Aorta (tissue), 5 donors: ENCODE measurements at regions not wholly inside any gene's neighbourhood (a gene's known extent, or its start where the extent isn't known, plus 50 kb on each side); places are given as distances from the start of the nearest gene placed in this dataset.
"Not testable (repeated sequence)": the region's sequence is repeated elsewhere in the genome, so short reads cannot be mapped to it uniquely, and the experiment has no call there.

ENCODE experiments used
- ATAC-seq: fragments of 200-7000 bp; cut with Tn5 transposase; one replicate; pipeline ENCODE4 v1.9.1; 2022; ENCODE audit warnings: moderate library complexity; ENCODE audit not compliant: low FRiP score
- DNase-seq, 2 donors: peaks; one replicate each; pipeline ENCODE4 v3.0.0-alpha.2; 2020
- H3K27ac ChIP-seq, 2 donors: one replicate each; pipeline ENCODE4 v1.5.1; 2013; ENCODE audit warnings: low read length in 2 of 2, mild to moderate bottlenecking in 2 of 2, moderate library complexity in 2 of 2, control low read depth in 1 of 2, inconsistent platforms in 1 of 2, low read depth in 1 of 2
- H3K27me3 ChIP-seq, 2 donors: one replicate each; pipeline ENCODE4 v1.6.1; 2013; ENCODE audit warnings: control low read depth in 1 of 2, low read length in 1 of 2, mild to moderate bottlenecking in 1 of 2, moderate library complexity in 1 of 2; ENCODE audit not compliant: insufficient read depth in 2 of 2, control insufficient read depth in 1 of 2
- H3K36me3 ChIP-seq, 2 donors: one replicate each; pipeline ENCODE4 v1.6.1; 2013; ENCODE audit warnings: control low read depth in 1 of 2, low read length in 1 of 2, mild to moderate bottlenecking in 1 of 2; ENCODE audit not compliant: insufficient read depth in 2 of 2, control insufficient read depth in 1 of 2
- H3K4me1 ChIP-seq, 2 donors: one replicate each; pipeline ENCODE4 v1.6.1; 2013; ENCODE audit warnings: low read length in 2 of 2, control low read depth in 1 of 2, mild to moderate bottlenecking in 1 of 2, moderate library complexity in 1 of 2; ENCODE audit not compliant: insufficient read depth in 2 of 2, control insufficient read depth in 1 of 2
- H3K4me3 ChIP-seq, 2 donors: one replicate each; pipeline ENCODE4 v1.5.1; 2013; ENCODE audit warnings: low read length in 2 of 2, control low read depth in 1 of 2, mild to moderate bottlenecking in 1 of 2
- H3K9me3 ChIP-seq: one replicate; pipeline ENCODE4 v1.6.1; 2013; ENCODE audit warnings: mild to moderate bottlenecking, low read length; ENCODE audit not compliant: control insufficient read depth
- WGBS, 2 donors: extraction: QIAGEN DNeasy Blood & Tissue Kit; methylation state at CpG; one replicate each; pipeline ENCODE4 v1.1.7; 2013; 5-methylcytosine and 5-hydroxymethylcytosine counted together
- intact Hi-C, 2 donors: fragments of 100-400 bp; cut with DNase I; formaldehyde crosslinking; loops; one replicate each; pipeline versions ENCODE4 v1.14.2 to v1.15.0; 2022
- donor health status: healthy with polysubstance abuse.
- donor health status: Bipolar disorder and iron deficiency.
- donor health status: DM: no; HTN: no; CAD: no.
- donor health status: DM: no; HTN: no; CAD: no.
- donor health status: DM: yes; HTN: yes; CAD: no.

DNA sequence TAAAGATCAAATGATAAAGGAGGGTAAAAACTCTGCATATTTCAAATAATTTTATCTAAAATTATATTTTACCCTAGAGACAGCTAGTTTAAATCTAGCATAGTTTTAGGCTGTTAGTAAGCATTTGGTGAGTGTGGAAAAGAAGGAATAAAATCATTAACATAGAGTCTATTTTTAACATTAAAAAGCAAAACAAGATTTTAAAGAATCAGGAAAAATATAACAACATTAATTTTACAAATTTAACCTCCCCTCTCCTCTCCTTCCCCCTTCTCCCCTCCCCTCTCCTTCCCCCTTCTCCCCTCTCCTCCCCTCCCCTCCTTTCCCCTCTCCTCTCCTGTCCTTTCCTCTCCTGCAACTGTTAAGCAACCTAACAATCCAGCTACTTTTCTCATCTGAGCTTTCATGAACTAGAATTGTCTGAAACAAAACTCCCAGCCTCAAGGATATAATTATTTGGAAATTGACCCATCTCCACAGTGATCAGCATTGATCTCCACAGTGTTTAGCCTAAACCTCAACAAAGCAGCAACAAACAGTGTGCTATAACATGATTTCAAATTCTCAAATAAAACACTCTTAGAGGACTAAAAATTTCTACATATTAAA, 293.2 kb downstream of the PPP1R3A start:
- H3K27me3 ChIP-seq, result no peaks in the 10 kb centered on the region
- H3K36me3 ChIP-seq, result no peaks in the 10 kb centered on the region
- ATAC-seq (no peak), DNase-seq (no peak)
- H3K4me1 ChIP-seq, result no peaks in the 10 kb centered on the region
- H3K27ac ChIP-seq, result no peak overlapping the region
- no peaks in the 10 kb centered on the region for H3K9me3 ChIP-seq
- H3K4me3 ChIP-seq, result no peak overlapping the region
- intact Hi-C loops, result no loop called here

DNA sequence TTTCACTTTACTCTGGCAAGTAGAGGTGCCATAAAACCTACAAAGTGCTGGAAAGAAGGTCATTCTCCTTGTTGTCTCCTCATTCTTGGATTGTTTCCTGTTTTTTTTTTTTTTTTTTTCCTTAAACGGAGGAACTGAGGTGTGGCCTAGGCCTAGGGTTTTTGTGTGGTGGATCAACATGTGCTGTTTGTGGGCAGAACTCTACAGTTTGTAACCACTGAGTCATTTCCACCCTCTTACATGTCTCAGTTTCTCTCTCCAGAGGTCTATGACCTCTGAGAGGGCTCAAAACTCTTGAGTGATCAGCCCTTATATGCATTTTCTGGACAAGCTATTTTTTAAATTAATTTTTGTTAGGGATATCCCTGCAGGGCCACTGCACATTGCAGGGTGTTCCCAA, 296.0 kb downstream of the PPP1R3A start:
- Histone ChIP-seq H3K27ac (no peak overlapping the region), H3K27me3 (no peaks in the 10 kb centered on the region), H3K4me1 (no peaks in the 10 kb centered on the region), H3K4me3 (no peak overlapping the region), H3K36me3 (no peaks in the 10 kb centered on the region), H3K9me3 (no peaks in the 10 kb centered on the region)
- no peak for DNase-seq
- intact Hi-C loops, result no loop called here
- ATAC-seq, result no peak
- 67 to 86% methylated on average over 1 of the region's 1 CpG for WGBS, 2 donors

DNA sequence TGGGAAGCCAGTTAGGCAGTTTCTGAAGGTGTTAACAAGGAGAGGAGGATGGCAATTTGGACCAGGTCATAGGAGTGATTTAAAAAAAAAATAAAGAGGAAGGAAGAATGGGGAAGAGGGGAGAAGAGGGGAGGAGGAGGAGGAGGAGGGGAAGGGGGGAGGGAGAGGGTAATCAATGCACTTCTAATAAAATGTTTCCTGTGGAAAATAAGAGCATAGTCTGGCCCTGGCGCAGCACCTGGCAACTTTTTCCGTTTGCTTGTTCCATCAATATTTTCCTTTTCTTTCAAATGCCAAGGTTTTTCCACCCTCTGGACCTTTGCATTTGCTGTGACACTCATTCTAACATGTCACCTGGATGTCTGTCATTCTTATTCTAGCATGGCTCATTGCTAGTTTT, 308.2 kb downstream of the PPP1R3A start:
- Histone ChIP-seq H3K4me3 (no peak overlapping the region), H3K27me3 (no peaks in the 10 kb centered on the region), H3K36me3 (no peaks in the 10 kb centered on the region), H3K9me3 (no peaks in the 10 kb centered on the region), H3K4me1 (peaks cover 0 to 2% of the 10 kb centered on the region in 2 donors), H3K27ac (no peak overlapping the region)
- ATAC-seq (no peak), DNase-seq (no peak)
- 44 to 55% methylated on average over 2 of the region's 2 CpGs for WGBS, 2 donors
- intact Hi-C loops, result no loop called here

DNA sequence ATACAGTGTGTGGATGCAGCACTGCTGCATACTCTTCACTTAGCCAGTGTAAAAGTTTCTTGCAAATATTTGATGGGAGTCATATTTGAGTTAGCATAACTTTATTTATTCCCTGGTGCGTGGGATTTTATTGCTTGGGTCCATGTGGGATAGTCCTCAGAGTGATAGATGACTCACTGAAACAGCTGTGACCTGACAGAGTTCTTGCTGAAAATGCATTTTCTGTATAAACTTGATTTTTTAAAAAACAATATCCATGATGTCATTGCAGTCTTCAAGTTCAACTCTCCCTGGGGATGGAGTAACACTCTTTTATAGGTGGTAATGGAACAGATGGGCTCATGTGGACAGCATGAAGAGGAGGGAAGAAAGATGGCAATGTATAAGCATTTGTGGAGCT, 310.0 kb downstream of the PPP1R3A start:
- no peak overlapping the region for H3K27ac ChIP-seq
- no peaks in the 10 kb centered on the region for H3K9me3 ChIP-seq
- peaks cover 0 to 2% of the 10 kb centered on the region in 2 donors for H3K4me1 ChIP-seq
- no peaks in the 10 kb centered on the region for H3K36me3 ChIP-seq
- H3K27me3 ChIP-seq, result no peaks in the 10 kb centered on the region
- WGBS, 2 donors, result 64 to 69% methylated on average over 1 of the region's 1 CpG
- intact Hi-C loops, result no loop called here
- DNase-seq, result no peak
- no peak overlapping the region for H3K4me3 ChIP-seq
- ATAC-seq, result no peak

DNA sequence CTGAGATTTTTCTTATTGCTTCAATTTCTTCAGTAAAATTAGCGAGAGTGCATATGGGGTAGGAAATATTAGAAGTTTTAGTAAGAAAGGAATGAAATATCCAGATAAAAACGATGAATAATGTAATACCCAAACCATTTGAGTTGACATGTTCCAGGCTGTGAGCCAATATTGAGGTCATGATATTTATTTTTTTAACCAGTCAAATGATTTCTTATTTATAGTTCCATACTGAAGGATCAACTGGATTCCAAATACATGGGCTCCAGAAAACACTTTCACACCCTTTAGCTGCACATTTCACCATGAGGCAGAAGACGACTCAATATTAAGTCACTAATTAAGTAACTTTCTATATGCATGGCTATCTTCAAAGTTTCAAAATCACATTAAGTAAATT, 312.5 kb downstream of the PPP1R3A start:
- Histone ChIP-seq H3K36me3 (no peaks in the 10 kb centered on the region), H3K9me3 (no peaks in the 10 kb centered on the region), H3K27ac (no peak overlapping the region), H3K4me3 (no peak overlapping the region), H3K4me1 (peaks cover 0 to 2% of the 10 kb centered on the region in 2 donors), H3K27me3 (no peaks in the 10 kb centered on the region)
- 7% methylated on average over 3 of the region's 3 CpGs for WGBS, 2 donors
- DNase-seq (no peak), ATAC-seq (no peak)
- intact Hi-C loops, result no loop called here

DNA sequence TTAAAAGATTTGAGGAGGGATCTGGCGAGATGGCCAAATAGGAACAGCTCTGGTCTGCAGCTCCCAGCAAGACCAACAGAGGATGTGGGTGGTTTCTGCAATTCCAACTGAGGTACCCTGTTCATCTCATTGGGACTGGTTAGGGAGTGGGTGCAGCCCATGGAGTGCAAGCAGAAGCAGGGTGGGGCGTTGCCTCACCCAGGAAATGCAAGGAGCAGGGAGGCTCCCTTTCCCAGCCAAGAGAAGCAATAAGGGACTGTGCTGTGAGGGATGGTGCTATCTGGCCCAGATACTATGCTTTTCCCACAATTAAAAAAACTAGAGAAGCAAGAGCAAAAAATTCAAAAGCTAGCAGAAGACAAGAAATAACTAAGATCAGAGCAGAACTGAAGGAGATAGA, 318.4 kb downstream of the PPP1R3A start:
- H3K9me3 ChIP-seq, H3K27ac ChIP-seq, intact Hi-C loops, H3K4me1 ChIP-seq, H3K36me3 ChIP-seq, H3K27me3 ChIP-seq, DNase-seq, ATAC-seq, H3K4me3 ChIP-seq: not testable (repeated sequence)
- WGBS, 2 donors, result 89 to 99% methylated on average over 2 of the region's 2 CpGs

DNA sequence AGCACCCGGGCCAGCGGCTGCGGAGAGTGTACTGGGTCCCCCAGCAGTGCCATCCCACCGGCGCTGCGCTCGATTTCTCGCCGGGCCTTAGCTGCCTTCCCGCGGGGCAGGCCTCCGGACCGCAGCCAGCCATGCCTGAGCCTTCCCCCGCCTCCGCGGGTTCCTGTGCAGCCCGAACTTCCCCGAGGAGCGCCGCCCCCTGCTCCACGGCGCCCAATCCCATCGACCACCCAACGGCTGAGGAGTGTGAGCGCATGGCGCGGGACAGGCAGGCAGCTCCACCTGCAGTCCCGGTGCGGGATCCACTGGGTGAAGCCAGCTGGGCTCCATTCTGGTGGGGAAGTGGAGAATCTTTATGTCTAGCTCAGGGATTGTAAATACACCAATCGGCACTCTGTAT, 325.4 kb downstream of the PPP1R3A start:
- intact Hi-C loops, H3K36me3 ChIP-seq, H3K4me3 ChIP-seq, H3K4me1 ChIP-seq, H3K27me3 ChIP-seq, H3K27ac ChIP-seq, DNase-seq, ATAC-seq, H3K9me3 ChIP-seq: not testable (repeated sequence)
- 91 to 93% methylated on average over 30 of the region's 30 CpGs for WGBS, 2 donors

DNA sequence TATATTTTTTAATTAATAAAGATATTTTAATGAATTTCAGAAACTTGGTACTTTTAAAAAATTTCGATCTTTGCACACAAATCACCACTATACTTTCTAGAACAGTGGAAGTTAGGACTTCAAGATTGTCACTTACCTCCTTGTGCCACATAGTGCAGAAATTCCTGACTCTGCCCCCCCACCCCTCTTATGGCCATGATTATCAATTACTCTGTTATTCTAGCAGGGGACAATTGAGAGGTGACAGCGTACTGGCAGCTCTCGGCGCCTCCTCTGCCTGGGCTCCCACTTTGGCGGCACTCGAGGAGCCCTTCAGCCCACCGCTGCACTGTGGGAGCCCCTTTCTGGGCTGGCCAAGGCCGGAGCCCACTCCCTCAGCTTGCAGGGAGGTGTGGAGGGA, 325.9 kb downstream of the PPP1R3A start:
- H3K4me3 ChIP-seq, H3K27ac ChIP-seq, H3K9me3 ChIP-seq, H3K4me1 ChIP-seq, DNase-seq, H3K27me3 ChIP-seq, H3K36me3 ChIP-seq, ATAC-seq, intact Hi-C loops: not testable (repeated sequence)
- 89 to 94% methylated on average over 7 to 8 of the region's 8 CpGs for WGBS, 2 donors

DNA sequence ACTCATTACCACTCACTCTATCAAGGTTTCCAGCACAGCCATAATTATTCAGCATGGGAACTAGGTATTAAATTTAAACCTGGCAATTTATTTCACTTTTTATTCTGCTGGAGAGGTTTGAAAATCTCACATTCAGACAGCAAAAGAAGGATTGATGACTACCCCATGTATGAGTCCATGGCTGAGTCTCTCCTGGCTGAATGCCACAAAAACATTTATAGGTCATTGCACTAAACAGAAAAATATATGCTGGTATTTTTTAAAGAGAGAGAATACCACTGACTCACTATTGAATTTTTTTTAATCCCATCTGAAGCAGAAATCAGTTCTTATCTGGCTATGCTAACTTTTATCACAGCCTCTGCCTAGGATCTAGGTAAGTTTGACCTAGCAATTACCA, 336.3 kb downstream of the PPP1R3A start:
- intact Hi-C loops, result no loop called here
- ATAC-seq, result no peak

More for the DNA sequence above, 336.3 kb downstream of the PPP1R3A start:
- Histone ChIP-seq H3K9me3 (no peaks in the 10 kb centered on the region), H3K4me1 (no peaks in the 10 kb centered on the region), H3K27me3 (no peaks in the 10 kb centered on the region), H3K36me3 (no peaks in the 10 kb centered on the region), H3K4me3 (no peak overlapping the region), H3K27ac (no peak overlapping the region)
- no peak for DNase-seq
